DMS79 treated with DMSO at 0.1 percent for 48 hours (cell line): ENCODE measurements at regions not wholly inside any gene's neighbourhood (a gene's known extent, or its start where the extent isn't known, plus 50 kb on each side); places are given as distances from the start of the nearest gene placed in this dataset.
A peak's percentile ranks its signal among the peaks of the same experiment; 100 is the strongest.

Experiments used
- DNase-seq: peaks from one replicate; lab custom pipeline; 2025; lab: John Stamatoyannopoulos, UW

DNA sequence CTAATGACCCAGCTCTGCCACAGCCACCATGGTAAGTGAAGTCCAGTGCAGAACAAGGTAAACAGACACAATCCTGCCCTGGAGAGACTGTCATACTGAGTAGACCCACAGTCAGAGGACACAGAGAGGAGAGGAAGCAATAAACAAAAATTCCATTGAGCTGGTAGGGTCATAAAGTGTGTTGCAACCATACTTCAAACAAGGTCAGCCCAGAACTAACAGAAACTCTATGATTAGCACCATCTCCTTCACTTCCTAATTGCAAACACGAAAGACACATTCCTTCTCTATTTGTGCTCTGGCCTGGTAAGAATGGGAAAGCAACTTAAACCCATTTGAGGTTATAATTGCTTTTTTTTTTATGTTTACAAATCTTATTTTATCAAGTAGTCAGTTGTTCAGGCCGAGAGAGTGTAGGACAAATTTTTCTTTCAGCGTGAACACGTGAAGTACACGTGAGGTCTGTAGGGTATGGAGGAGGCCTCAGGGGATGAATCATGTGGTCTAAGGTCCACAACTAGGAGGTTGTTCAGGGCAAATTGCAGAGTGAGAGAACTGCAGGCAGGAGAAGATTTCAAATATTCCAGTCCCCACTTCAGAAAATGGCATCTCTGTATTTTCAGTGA lies 71.4 kb upstream of the GLS start:
- no peak for DNase-seq

DNA sequence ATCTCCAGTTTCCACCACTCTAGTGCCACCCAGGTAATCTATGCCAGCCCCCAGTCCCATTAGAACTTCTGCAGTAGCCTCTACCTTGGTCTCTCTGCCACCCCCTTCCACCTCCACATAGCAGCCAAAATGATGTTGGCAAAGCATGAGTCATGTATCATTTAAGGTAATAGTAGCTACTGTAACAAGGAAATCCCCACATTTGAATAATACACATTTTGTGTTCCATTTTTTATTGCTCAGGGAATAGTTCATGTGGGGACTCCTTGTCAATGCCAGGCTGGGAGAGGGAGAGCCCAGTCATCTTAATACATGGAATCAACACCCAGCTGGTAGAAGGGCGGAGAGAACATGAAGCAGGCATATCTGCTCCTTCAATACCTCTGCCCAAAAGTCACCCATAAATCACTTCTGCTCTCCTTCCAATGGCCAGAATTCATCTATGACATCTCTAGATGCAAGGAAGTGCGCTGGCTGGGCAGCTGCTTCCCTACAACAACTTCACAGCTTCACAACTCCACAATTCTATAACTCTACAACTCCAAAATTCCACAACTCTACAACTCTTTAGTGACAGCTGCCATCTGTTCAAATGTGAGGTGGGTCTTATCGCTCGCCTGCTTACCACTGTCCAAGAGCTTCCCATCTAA lies 70.6 kb upstream of the GLS start:
- DNase-seq, result no peak

DNA sequence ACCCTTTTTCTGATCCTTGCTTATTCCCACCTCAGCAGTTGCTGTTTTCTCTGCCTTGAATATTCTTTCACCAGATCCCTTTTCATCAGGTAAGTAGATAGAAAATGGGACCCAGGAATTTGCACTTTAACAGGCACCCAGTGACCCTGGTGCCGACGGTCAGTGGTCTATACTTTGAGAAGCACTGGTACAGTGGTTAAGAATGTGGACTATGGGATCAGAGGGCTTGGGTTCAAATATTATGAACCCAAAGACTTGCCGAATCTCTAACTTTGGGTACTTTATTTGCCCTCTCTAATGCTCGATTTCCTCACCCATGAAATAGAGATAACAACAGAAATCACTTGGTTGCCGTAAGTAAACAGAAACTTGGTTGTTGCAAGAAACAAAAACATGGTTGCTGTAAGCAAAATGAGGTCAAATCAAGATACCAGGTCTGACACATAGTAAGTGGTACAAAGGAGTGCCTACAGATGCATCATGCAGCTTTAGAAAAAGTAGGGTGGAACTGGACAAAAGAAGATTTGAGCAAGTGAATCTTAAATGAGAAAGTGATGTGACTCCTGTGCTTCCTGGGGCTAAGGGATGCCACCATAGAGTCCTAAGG lies 69.5 kb upstream of the GLS start:
- no peak for DNase-seq

DNA sequence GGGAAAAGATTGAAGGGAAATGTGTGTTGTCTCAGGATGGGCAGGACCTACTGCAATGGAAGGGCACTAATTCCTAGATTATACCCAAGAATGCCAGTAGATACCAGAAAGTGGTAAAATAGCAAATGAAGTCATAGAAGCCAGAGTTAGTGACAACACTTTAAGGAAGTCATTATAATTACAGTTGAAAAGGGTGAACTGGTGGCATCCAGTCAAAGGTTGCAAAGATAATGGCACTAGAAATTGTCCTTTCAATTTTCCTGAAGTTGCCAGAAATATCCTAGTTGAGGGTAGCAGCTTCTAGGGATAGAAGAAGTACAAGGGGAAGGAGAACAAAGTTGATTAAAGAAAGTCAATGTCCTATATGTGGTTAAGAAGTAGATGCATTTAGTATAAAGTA lies 68.8 kb upstream of the GLS start:
- no peak for DNase-seq

DNA sequence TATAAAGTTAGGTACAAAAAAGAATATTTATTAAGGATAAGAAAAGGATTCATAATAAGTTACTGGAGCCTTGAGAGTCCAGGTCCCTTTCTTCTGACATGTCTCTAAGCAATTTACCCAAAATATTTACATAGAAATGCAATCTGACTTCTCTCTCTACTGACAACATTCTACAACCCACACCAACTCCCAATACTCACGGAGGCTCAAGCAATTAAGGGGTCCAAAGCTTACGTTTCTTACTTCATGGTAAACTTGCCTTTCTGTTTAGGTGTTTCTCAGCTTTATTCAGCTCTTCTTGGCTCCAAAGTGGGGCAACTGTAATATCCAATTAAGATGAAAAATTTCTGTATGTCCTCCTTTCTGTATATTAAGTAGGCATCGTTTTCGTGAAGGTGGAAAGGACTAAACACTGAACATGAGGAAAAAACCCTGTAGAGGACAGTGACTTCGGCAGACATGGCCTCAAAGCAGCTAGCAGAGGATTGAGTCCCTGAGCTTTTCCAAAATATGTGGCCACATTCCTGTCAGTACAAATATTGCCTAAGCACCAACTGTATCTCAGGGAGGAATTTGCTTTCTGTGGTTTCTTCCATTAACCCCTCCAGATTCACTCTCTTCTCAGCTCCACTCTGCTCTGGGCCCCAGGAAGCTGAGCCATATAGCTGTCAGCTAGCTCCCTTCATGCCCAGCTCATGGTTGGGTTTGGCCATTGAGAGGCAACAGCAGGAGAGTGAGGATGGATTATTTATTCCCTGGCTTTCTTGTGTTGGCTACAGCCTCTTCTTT lies 67.9 kb upstream of the GLS start:
- no peak for DNase-seq

DNA sequence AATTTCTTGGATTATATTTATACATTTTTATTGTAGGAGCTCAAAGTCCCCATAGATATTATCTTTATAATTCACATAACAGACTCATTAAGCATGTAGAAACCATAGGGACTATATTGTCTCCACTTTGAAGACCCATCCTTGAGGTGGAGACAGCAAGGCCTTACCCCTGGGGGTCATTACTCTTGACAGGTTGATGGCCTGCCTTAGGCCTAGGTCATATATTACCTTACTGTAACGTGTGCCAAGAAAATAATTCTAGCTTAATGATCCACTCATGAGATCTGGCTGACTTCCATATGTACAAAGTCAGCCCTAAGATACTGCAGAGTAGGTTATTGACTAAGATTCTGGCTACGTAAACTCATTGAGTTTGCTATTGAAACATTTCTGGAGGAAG lies 65.4 kb upstream of the GLS start:
- peak; percentile 86 for DNase-seq

DNA sequence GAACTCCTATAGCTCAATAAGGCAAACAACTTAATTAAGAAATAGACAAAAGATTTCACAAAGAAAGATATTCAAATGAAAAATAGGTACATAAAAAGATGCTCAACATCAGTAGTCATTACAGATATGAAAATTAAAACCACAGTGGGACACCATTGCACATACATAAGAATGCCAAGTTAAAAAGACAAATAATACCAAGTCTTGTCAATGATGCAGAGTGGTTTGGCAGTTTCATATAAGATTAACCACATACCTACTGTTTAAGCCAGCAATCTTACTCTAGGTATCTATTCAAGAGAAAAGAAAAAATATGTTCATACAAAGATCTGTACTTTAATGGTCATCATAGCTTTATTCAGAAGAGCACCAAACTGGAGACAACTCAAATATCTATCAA lies 63.5 kb upstream of the GLS start:
- DNase-seq, result no peak

DNA sequence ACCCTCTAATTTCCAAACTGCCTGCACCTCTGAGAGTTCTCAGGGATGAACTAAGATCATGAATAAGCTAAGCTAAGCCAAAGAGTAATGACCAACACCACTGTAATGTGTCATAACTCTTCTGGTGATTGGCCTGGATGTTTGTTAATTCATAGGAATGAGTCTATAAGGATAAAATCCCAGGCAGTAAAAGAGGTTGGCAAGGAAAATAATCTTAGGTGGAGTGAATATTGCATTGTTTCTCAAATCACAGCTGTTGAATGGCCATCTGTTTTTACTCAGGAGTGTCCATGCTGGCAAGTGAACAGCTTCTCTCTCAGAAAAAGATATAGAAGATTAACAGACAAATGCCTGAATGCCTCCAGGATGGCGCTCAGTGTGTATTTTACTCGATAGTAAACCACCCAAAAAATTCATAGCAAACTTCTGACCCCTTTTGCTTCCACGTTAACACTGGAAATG lies 60.8 kb upstream of the GLS start:
- DNase-seq, result no peak

DNA sequence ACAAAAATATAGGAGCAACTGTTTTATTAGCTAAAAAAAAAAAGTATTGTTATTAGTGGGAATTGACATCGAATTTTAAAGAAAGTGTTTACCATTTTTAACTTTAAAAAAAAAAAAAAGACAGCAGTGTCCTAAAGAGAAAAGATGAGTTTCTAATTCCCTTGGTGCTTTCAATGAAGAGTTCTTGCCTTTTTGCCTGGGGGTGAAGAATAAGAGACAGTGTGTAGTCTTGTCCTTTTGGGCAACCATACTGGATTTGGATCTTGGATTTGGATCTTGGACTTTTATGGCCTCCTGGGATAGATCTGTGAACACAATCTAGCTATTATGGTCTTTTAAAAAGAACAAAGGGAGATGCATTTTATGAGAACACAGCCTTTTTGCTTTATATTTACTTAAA lies 60.2 kb upstream of the GLS start:
- no peak for DNase-seq

DNA sequence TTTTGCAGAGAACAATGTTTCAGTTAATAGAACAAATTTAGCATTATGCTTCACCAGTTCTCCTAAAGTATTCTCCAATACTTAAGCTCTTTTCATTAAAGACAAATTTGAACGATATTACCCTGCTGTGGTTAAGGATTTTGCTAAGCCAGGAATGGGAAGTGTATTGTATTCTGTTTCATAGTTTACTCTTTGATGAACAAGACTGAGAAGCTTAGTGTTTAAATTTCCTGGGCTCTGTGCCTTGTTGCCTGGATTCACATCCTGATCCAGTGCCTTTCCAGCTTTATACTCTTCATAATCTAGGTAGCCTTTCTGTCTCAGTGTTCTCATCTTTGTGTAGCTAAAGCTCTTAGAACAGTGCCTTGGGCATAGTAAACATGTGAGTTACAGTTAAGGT lies 58.6 kb upstream of the GLS start:
- DNase-seq, result no peak

DNA sequence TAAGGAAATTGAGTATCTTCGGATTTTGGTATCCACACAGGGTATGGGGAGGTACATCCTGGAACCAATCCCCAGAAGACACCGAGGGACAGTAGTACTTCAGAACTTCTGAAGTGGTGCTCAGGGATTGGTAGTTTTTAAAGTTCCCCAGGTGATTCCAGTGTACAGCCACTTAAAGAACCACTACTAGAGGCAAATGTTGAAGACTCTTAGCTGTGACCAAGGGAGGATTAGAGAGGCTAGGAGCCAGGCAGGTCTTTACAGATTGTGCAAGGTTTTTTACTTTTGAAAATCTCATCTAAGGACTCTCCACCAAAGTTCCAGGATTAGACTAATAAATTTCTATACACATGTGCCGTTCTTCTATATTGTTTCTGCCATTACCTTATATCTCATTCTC lies 52.9 kb upstream of the GLS start:
- no peak for DNase-seq

DNA sequence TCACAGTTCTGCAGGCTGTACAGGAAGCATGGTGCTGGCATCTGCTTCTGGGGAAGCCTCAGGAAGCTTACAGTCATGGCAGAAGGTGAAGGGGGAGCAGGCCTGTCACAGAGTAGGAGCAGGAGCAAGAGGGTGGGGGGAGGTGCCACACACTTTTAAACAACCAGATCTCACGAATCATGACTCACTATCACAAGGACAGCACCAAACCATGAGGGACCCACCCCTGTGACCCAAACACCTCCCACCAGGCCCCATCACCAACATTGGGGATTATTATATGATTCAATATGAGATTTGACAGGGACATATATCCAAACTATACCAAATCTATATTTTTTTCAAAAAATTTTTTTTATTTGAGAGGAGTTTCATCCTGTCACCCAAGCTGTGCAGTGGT lies 51.0 kb upstream of the GLS start:
- no peak for DNase-seq
